HepG2 (cell line): ENCODE measurements at regions not wholly inside any gene's neighbourhood (a gene's known extent, or its start where the extent isn't known, plus 50 kb on each side); places are given as distances from the start of the nearest gene placed in this dataset.
A peak's percentile ranks its signal among the peaks of the same experiment; 100 is the strongest.

Source experiments
- CBFB ChIP-seq: sonication (generic); formaldehyde crosslinking; IDR thresholded peaks from 2 replicates; pipeline ENCODE4 v1.4.0; 2020; ENCODE audit warnings: missing genetic modification reagents
- CHCHD3 ChIP-seq: sonication (generic); formaldehyde crosslinking; IDR thresholded peaks from 2 replicates; pipeline ENCODE4 v1.8.0; 2022; ENCODE audit warnings: mild to moderate bottlenecking, missing genetic modification reagents, moderate library complexity
- CSRNP1 ChIP-seq: sonication (generic); formaldehyde crosslinking; IDR thresholded peaks from 2 replicates; pipeline ENCODE4 v1.8.1; 2023; ENCODE audit warnings: mild to moderate bottlenecking, missing genetic modification reagents
- FOXA3 ChIP-seq: IDR thresholded peaks from 2 replicates; pipeline ENCODE4 v1.6.1; 2016; ENCODE audit warnings: missing genetic modification reagents, missing compliant biosample characterization
- GATA4 ChIP-seq: sonication (generic); IDR thresholded peaks from 2 replicates; pipeline ENCODE4 v1.6.1; 2016; ENCODE audit warnings: antibody characterized with exemption, low read depth, borderline replicate concordance
- HNF4G ChIP-seq, 2 experiments: sonication (generic) in 1 of 2; formaldehyde crosslinking in 1 of 2; IDR thresholded peaks; 2 replicates each; pipeline versions ENCODE4 v1.4.0 to v1.6.1; 2011 to 2020; ENCODE audit warnings: borderline replicate concordance in 2 of 2, low read depth in 2 of 2, mild to moderate bottlenecking in 2 of 2, low read length in 1 of 2, missing genetic modification reagents in 1 of 2, moderate library complexity in 1 of 2
- KAT7 ChIP-seq: IDR thresholded peaks from 2 replicates; pipeline ENCODE4 v1.6.1; 2018; ENCODE audit warnings: borderline replicate concordance, missing compliant biosample characterization
- NFAT5 ChIP-seq: sonication (generic); formaldehyde crosslinking; IDR thresholded peaks from 2 replicates; pipeline ENCODE4 v1.4.0; 2020; ENCODE audit warnings: missing genetic modification reagents
- NR0B2 ChIP-seq: sonication (generic); formaldehyde crosslinking; IDR thresholded peaks from 2 replicates; pipeline ENCODE4 v1.4.0; 2020; ENCODE audit warnings: mild to moderate bottlenecking, missing genetic modification reagents
- SAP130 ChIP-seq: IDR thresholded peaks from 2 replicates; pipeline ENCODE4 v1.6.1; 2016; ENCODE audit warnings: low read depth
- XRCC5 ChIP-seq: fragments of 200-400 bp; formaldehyde crosslinking; optimal IDR thresholded peaks from 2 replicates; pipeline ENCODE3; 2017; ENCODE audit warnings: mild to moderate bottlenecking, low read length
- ZNF263 ChIP-seq: sonication (generic); formaldehyde crosslinking; IDR thresholded peaks from 2 replicates; pipeline ENCODE4 v1.4.0; 2020; ENCODE audit warnings: missing genetic modification reagents
- ZNF276 ChIP-seq: sonication (generic); formaldehyde crosslinking; IDR thresholded peaks from 2 replicates; pipeline ENCODE4 v1.4.0; 2020; ENCODE audit warnings: mild to moderate bottlenecking, low read depth, missing genetic modification reagents
- ZNF281 ChIP-seq: sonication (generic); formaldehyde crosslinking; IDR thresholded peaks from 2 replicates; pipeline ENCODE4 v1.4.0; 2020; ENCODE audit warnings: missing genetic modification reagents, borderline replicate concordance

GRCh38 chr2:42854207-42854818 is 61.9 kb upstream of the HAAO start (continued):
- TF ChIP-seq NR0B2 (CRISPR knock-in tag) (no peak), ZNF276 (no peak; the same call in 1 of the 2 replicates), CHCHD3 (CRISPR knock-in tag) (no peak), CBFB (0 out of 2 replicates have a peak, but pooled peaks have one; percentile 35), HNF4G (IDR thresholded peaks at IDR 0.05; ENCODE audit: borderline replicate concordance, low read depth, low read length) (no peak), HNF4G (CRISPR knock-in tag; IDR thresholded peaks at IDR 0.05; ENCODE audit: borderline replicate concordance, low read depth) (peak; percentile 79; the same call in 1 of the 2 replicates), XRCC5 (peak; percentile 84), KAT7 (CRISPR knock-in tag) (0 out of 2 replicates have a peak, but pooled peaks have one; percentile 29), SAP130 (peak; percentile 31; the same call in 1 of the 2 replicates), NFAT5 (CRISPR knock-in tag) (no peak; the same call in 1 of the 2 replicates), ZNF263 (peak; percentile 98), GATA4 (no peak), CSRNP1 (CRISPR knock-in tag) (peak; percentile 64; the same call in 1 of the 2 replicates), ZNF281 (CRISPR knock-in tag) (no peak), FOXA3 (CRISPR knock-in tag) (0 out of 2 replicates have a peak, but pooled peaks have one; percentile 1)
